ENCODE measurements at regions not wholly inside any gene's neighbourhood (a gene's known extent, or its start where the extent isn't known, plus 50 kb on each side); places are given as distances from the start of the nearest gene placed in this dataset.

GRCh38 chr6:22043284-22043962, 253.4 kb downstream of the PRL start:
- Histone ChIP-seq H3K9me3 (ENCODE audit: severe bottlenecking) (peaks cover 10% of the 10 kb centered on the region), H3K4me1 (ENCODE audit: insufficient read depth, poor library complexity, severe bottlenecking) (no peaks in the 10 kb centered on the region), H3K27ac (ENCODE audit: poor library complexity, severe bottlenecking) (no peak overlapping the region), H3K36me3 (ENCODE audit: low read depth) (0 out of 2 replicates have a peak, but pooled peaks cover 3% of the 10 kb centered on the region), H3K27me3 (ENCODE audit: insufficient read depth, poor library complexity, severe bottlenecking) (no peaks in the 10 kb centered on the region), H3K4me3 (ENCODE audit: severe bottlenecking) (no peak overlapping the region)
- TF ChIP-seq CTCF (IDR thresholded peaks at IDR 0.05; ENCODE audit: poor library complexity, severe bottlenecking): no peak
- ATAC-seq (ENCODE audit: low read depth): no peak
- DNase-seq (ENCODE audit: low spot score): no peak

- ATAC-seq (ENCODE audit: low read depth) (no peak), DNase-seq (ENCODE audit: low spot score) (no peak)
- no peak overlapping the region for H3K27ac ChIP-seq (ENCODE audit: poor library complexity, severe bottlenecking)
- H3K27me3 ChIP-seq (ENCODE audit: insufficient read depth, poor library complexity, severe bottlenecking): no peaks in the 10 kb centered on the region
- 0 out of 2 replicates have a peak, but pooled peaks cover 2% of the 10 kb centered on the region for H3K36me3 ChIP-seq (ENCODE audit: low read depth)
- TF ChIP-seq CTCF (IDR thresholded peaks at IDR 0.05; ENCODE audit: poor library complexity, severe bottlenecking): no peak
- peaks cover 3% of the 10 kb centered on the region for H3K9me3 ChIP-seq (ENCODE audit: severe bottlenecking)
- no peak overlapping the region for H3K4me3 ChIP-seq (ENCODE audit: severe bottlenecking)
- no peaks in the 10 kb centered on the region for H3K4me1 ChIP-seq (ENCODE audit: insufficient read depth, poor library complexity, severe bottlenecking)
Measured at GRCh38 chr6:22045261-22045912, 251.4 kb downstream of the PRL start.

GRCh38 chr6:22049002-22049401, 247.8 kb downstream of the PRL start:
- ATAC-seq (ENCODE audit: low read depth) (no peak), DNase-seq (ENCODE audit: low spot score) (no peak)
- H3K9me3 ChIP-seq (ENCODE audit: severe bottlenecking): no peaks in the 10 kb centered on the region
- no peak overlapping the region for H3K27ac ChIP-seq (ENCODE audit: poor library complexity, severe bottlenecking)
- H3K27me3 ChIP-seq (ENCODE audit: insufficient read depth, poor library complexity, severe bottlenecking): no peaks in the 10 kb centered on the region
- no peak for TF ChIP-seq CTCF (IDR thresholded peaks at IDR 0.05; ENCODE audit: poor library complexity, severe bottlenecking)
- no peak overlapping the region for H3K4me3 ChIP-seq (ENCODE audit: severe bottlenecking)
- no peaks in the 10 kb centered on the region for H3K4me1 ChIP-seq (ENCODE audit: insufficient read depth, poor library complexity, severe bottlenecking)
- no peaks in the 10 kb centered on the region for H3K36me3 ChIP-seq (ENCODE audit: low read depth)

- no peak overlapping the region for H3K27ac ChIP-seq (ENCODE audit: poor library complexity, severe bottlenecking)
- H3K4me3 ChIP-seq (ENCODE audit: severe bottlenecking): no peak overlapping the region
- no peak for TF ChIP-seq CTCF (IDR thresholded peaks at IDR 0.05; ENCODE audit: poor library complexity, severe bottlenecking)
- H3K27me3 ChIP-seq (ENCODE audit: insufficient read depth, poor library complexity, severe bottlenecking): no peaks in the 10 kb centered on the region
- DNase-seq (ENCODE audit: low spot score) (no peak), ATAC-seq (ENCODE audit: low read depth) (no peak)
- H3K4me1 ChIP-seq (ENCODE audit: insufficient read depth, poor library complexity, severe bottlenecking): no peaks in the 10 kb centered on the region
- no peaks in the 10 kb centered on the region for H3K9me3 ChIP-seq (ENCODE audit: severe bottlenecking)
- H3K36me3 ChIP-seq (ENCODE audit: low read depth): no peaks in the 10 kb centered on the region
Measured at GRCh38 chr6:22053391-22053997, 243.3 kb downstream of the PRL start.

Measured in RWPE2 (cell line).